ENCODE measurements at regions not wholly inside any gene's neighbourhood (a gene's known extent, or its start where the extent isn't known, plus 50 kb on each side); places are given as distances from the start of the nearest gene placed in this dataset.

DNA sequence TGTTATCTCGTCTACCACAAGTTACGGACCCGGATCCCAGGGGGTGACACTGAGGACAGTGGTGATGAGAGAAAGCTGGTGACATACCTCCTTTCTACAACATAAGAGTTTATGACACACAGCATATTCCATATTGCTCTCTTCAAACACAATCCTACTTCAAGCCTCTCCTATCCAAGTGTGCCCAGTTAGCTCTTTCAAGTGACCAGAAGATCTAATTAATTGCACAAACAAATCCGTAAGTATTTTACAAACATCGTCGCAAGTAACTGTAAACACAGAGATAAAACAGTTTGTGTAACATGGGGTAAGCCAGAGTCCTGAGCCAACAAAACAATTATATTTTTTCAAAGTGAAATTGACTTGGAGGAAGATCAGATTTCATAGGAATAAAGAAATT lies 235.0 kb downstream of the CHD9NB start:
- H3K4me3 ChIP-seq = no peak overlapping the region
- no peaks in the 10 kb centered on the region for H3K36me3 ChIP-seq (ENCODE audit: insufficient read depth in 1 of 2, low read depth in 1 of 2)
- no peak for DNase-seq
- TF ChIP-seq, protein P1, sequence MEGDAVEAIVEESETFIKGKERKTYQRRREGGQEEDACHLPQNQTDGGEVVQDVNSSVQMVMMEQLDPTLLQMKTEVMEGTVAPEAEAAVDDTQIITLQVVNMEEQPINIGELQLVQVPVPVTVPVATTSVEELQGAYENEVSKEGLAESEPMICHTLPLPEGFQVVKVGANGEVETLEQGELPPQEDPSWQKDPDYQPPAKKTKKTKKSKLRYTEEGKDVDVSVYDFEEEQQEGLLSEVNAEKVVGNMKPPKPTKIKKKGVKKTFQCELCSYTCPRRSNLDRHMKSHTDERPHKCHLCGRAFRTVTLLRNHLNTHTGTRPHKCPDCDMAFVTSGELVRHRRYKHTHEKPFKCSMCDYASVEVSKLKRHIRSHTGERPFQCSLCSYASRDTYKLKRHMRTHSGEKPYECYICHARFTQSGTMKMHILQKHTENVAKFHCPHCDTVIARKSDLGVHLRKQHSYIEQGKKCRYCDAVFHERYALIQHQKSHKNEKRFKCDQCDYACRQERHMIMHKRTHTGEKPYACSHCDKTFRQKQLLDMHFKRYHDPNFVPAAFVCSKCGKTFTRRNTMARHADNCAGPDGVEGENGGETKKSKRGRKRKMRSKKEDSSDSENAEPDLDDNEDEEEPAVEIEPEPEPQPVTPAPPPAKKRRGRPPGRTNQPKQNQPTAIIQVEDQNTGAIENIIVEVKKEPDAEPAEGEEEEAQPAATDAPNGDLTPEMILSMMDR (IDR thresholded peaks at IDR 0.05) = no peak
- no peaks in the 10 kb centered on the region for H3K4me1 ChIP-seq
- no peak overlapping the region for H3K27ac ChIP-seq
- no peak for ATAC-seq
- WGBS, 3 donors = 72 to 75% (median 72%) methylated on average over 6 of the region's 6 CpGs
- intact Hi-C loops (cut with DNase I) = no loop called here
- peaks cover 0 to 4% (median 0%) of the 10 kb centered on the region in 3 donors for H3K27me3 ChIP-seq (ENCODE audit: insufficient read depth in 3 of 3, low read length in 2 of 3)
- H3K9me3 ChIP-seq = peaks cover 3% of the 10 kb centered on the region

DNA sequence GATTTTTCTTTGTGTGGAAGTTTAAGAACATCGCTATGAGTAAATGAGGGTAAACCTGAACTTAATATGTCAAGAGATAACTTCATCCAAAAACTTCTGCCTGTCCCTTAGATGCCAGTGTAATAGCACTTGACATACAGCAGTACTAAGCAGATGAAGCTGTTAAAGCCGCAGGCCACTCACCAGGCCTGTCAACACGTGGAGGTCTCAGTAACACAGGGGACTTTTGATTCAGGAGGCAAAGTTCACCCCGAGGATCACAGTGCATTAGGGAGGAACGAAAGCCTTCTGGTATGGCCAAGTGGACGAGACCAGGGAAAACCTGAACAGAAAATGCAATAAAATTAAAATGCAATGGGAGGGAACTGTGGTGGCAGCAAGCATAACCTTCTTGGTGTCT lies 235.7 kb downstream of the CHD9NB start:
- Histone ChIP-seq H3K27ac (no peak overlapping the region), H3K36me3 (ENCODE audit: insufficient read depth in 1 of 2, low read depth in 1 of 2) (no peaks in the 10 kb centered on the region), H3K4me3 (no peak overlapping the region), H3K27me3 (ENCODE audit: insufficient read depth in 3 of 3, low read length in 2 of 3) (peaks cover 0 to 4% (median 0%) of the 10 kb centered on the region in 3 donors), H3K9me3 (peaks cover 4% of the 10 kb centered on the region), H3K4me1 (no peaks in the 10 kb centered on the region)
- ATAC-seq = no peak
- 50 to 53% (median 51%) methylated on average over 6 of the region's 6 CpGs for WGBS, 3 donors
- no peak for DNase-seq
- intact Hi-C loops (cut with DNase I) = no loop called here
- TF ChIP-seq, protein P1 (IDR thresholded peaks at IDR 0.05) = no peak

DNA sequence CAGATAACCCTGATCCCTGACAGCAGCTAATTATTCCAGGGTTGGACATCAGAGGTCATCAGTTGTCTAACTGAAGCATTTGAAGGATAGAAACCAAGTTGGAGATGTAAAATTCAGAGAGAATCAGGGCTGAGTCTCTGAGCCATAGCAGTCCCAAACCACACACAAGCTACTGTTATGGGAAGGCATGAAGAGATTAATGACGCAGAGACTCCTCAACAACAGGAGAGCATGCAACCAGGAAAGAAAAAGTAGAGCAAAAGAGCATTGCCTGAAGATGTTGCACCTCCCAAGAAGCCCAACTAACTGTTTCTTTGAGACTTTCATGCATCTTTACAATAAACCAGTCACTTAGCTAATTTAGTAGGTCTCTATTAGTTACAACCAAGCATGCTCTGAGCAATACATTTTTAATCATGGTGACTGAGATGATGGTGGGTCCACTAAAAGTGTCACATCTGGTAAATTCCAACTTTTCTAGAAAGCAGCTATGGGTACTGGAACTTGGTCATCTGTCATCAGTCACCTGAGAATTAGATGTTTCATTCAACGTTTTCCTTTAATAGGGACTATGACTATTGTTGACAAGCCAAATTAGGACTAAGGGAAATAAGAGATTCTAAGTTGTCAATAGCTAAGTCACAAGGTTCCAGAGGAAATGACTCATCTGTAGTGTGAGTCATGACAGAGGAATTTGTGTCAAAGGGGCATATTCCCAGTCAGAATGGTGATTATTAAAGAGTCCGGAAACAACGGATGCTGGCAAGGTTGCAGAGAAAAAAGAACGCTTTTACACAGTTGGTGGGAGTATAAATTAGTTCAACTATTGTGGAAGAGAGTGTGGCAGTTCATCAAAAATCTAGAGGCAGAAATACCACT lies 239.8 kb downstream of the CHD9NB start:
- Histone ChIP-seq H3K27ac (no peak overlapping the region), H3K4me1 (no peaks in the 10 kb centered on the region), H3K9me3 (peaks cover 4% of the 10 kb centered on the region), H3K27me3 (ENCODE audit: insufficient read depth in 3 of 3, low read length in 2 of 3) (no peaks in the 10 kb centered on the region), H3K36me3 (ENCODE audit: insufficient read depth in 1 of 2, low read depth in 1 of 2) (no peaks in the 10 kb centered on the region), H3K4me3 (no peak overlapping the region)
- ATAC-seq = no peak
- TF ChIP-seq, protein P1 (IDR thresholded peaks at IDR 0.05) = no peak
- intact Hi-C loops (cut with DNase I) = no loop called here
- no peak for DNase-seq
- WGBS, 3 donors = 22 to 28% (median 23%) methylated on average over 5 of the region's 5 CpGs

DNA sequence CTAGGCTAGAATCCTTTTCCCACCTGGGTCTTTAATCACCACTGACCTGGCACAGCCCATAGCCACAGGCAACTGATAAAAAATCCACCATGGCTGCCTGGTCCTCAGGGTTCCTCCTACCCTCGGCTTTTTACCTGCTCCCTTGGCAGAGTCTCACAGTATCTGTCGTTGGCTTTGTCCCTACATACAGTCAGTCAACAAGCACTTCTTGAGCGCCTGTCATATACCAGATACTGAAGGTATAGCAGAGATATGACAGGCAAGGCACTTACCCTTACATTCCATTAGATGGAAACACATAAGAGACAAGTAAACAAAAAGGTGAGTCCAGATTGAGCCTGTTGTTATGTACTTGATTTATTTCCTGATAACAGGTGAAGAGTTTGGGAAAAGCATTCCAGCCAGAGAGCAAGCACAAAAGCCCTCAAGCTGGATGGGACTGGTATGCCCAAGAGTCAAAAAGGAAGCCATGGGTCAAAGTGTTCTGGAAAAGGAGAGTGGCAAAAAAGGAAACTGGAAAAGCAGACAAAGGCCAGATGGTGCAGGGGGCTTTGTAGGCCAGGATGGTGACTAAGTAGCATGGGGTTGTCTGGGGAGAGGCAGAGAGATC lies 247.0 kb downstream of the CHD9NB start:
- Histone ChIP-seq H3K27ac (no peak overlapping the region), H3K4me3 (no peak overlapping the region), H3K9me3 (no peaks in the 10 kb centered on the region), H3K4me1 (no peaks in the 10 kb centered on the region), H3K36me3 (ENCODE audit: insufficient read depth in 1 of 2, low read depth in 1 of 2) (no peaks in the 10 kb centered on the region), H3K27me3 (ENCODE audit: insufficient read depth in 3 of 3, low read length in 2 of 3) (peaks cover 0 to 1% (median 0%) of the 10 kb centered on the region in 3 donors)
- no peak for ATAC-seq
- WGBS, 3 donors = 84 to 88% (median 85%) methylated on average over 3 of the region's 3 CpGs
- intact Hi-C loops (cut with DNase I) = no loop called here
- TF ChIP-seq, protein P1 (IDR thresholded peaks at IDR 0.05) = no peak
- DNase-seq = no peak

Data from psoas muscle (tissue), 7 donors.